MM.1S (cell line): ENCODE measurements at regions not wholly inside any gene's neighbourhood (a gene's known extent, or its start where the extent isn't known, plus 50 kb on each side); places are given as distances from the start of the nearest gene placed in this dataset.

Source experiments
- CTCF ChIP-seq: fragments of 300-600 bp; sonication (generic); IDR thresholded peaks from 2 replicates; pipeline ENCODE4 v1.5.1; 2016; ENCODE audit warnings: antibody characterized with exemption, low read length, mixed read lengths
- EZH2 ChIP-seq: fragments of 300-600 bp; sonication (generic); optimal IDR thresholded peaks from 2 replicates; pipeline ENCODE3; 2017; ENCODE audit warnings: low read depth, mild to moderate bottlenecking, antibody characterized with exemption, low read length, mixed read lengths
- EZH2phosphoT487 ChIP-seq: fragments of 300-600 bp; sonication (generic); IDR thresholded peaks from 2 replicates; pipeline ENCODE4 v1.6.1; 2018; ENCODE audit warnings: antibody characterized with exemption, low read length

GRCh38 chr12:60995256-60995825, 1264.9 kb upstream of the USP15 start:
- no peak for TF ChIP-seq CTCF
- no peak for TF ChIP-seq EZH2
- no peak for TF ChIP-seq EZH2phosphoT487
